ENCODE measurements at regions not wholly inside any gene's neighbourhood (a gene's known extent, or its start where the extent isn't known, plus 50 kb on each side); places are given as distances from the start of the nearest gene placed in this dataset.

- Histone ChIP-seq H3K9me1 (ENCODE audit: insufficient read depth, low read length) (no peaks in the 10 kb centered on the region), H2AK5ac (ENCODE audit: low read depth, low read length) (no peak overlapping the region), H4K8ac (ENCODE audit: low read depth in 2 of 2, low read length in 2 of 2) (no peak overlapping the region), H2BK20ac (ENCODE audit: low read depth, low read length) (no peak overlapping the region), H3K27ac (ENCODE audit: insufficient read depth, low read length) (no peak overlapping the region), H3K23ac (ENCODE audit: low read depth, low read length) (no peak overlapping the region), H2AFZ (replicated peaks; ENCODE audit: low read length, poor library complexity) (no peak overlapping the region), H3K27me3 (ENCODE audit: control insufficient read depth, insufficient read depth, low read length) (no peaks in the 10 kb centered on the region), H2BK5ac (ENCODE audit: low read depth, low read length, poor library complexity, severe bottlenecking) (no peak overlapping the region), H2BK120ac (ENCODE audit: low read depth, low read length) (no peak overlapping the region), H3K79me1 (ENCODE audit: low read depth in 1 of 2, low read length in 2 of 2) (no peaks in the 10 kb centered on the region), H2AK9ac (replicated peaks; ENCODE audit: low read depth, low read length, poor library complexity) (no peak overlapping the region), H3K14ac (replicated peaks; ENCODE audit: low read depth, low read length) (no peak overlapping the region), H3K36me3 (ENCODE audit: control insufficient read depth, insufficient read depth, low read length) (no peaks in the 10 kb centered on the region), H3K9me3 (ENCODE audit: control insufficient read depth, insufficient read depth, low read length) (peaks cover 9% of the 10 kb centered on the region), H4K91ac (ENCODE audit: insufficient read depth, low read depth, low read length) (no peak overlapping the region), H3K9ac (ENCODE audit: low read depth, low read length) (no peak overlapping the region), H3K18ac (ENCODE audit: low read depth, low read length) (no peak overlapping the region), H3K4ac (ENCODE audit: low read depth, low read length) (no peak overlapping the region), H2BK15ac (ENCODE audit: low read depth, low read length) (no peak overlapping the region), H4K5ac (ENCODE audit: low read depth, low read length) (no peak overlapping the region), H3K4me1 (ENCODE audit: control insufficient read depth, insufficient read depth, low read length) (no peaks in the 10 kb centered on the region), H3K4me2 (ENCODE audit: low read depth, low read length) (no peak overlapping the region), H4K20me1 (ENCODE audit: insufficient read depth, low read length) (no peaks in the 10 kb centered on the region), H3K4me3 (ENCODE audit: insufficient read depth, low read depth, low read length) (no peak overlapping the region), H3K56ac (ENCODE audit: extremely low read depth, insufficient read depth, low read length) (no peak overlapping the region)
- no peak for ATAC-seq (ENCODE audit: low read depth)
- no TSS peak for BruUV-seq (replicated peaks)
- no CpG with 5 or more reads among the region's 9 CpGs for WGBS, 2 experiments (ENCODE audit: extremely low coverage in 2 of 2, insufficient read length in 1 of 2)
- in situ Hi-C loops (cut with MboI; ENCODE audit: low sequenced_read_pairs) (no loop called here), intact Hi-C loops (cut with micrococcal nuclease) (no loop called here), dilution Hi-C loops (cut with HindIII; ENCODE audit: low sequenced_read_pairs, unreplicated experiment) (no loop called here)
- POLR2A ChIA-PET (ENCODE audit: unreplicated experiment) = no interaction called here
- TF ChIP-seq MAZ (IDR thresholded peaks at IDR 0.05; ENCODE audit: borderline replicate concordance, low read depth, low read length) = no peak
- 0 out of 2 replicates have a peak, but pooled peaks have one; percentile 22 for TF ChIP-seq CTCF (conservative IDR thresholded peaks at IDR 0.05; ENCODE audit: low read depth, low read length)
- no peak for DNase-seq
- CTCF ChIA-PET = no interaction called here
Measured at GRCh38 chr9:32069169-32069813, 315.2 kb upstream of the ACO1 start.
